K562 (cell line): ENCODE measurements at regions not wholly inside any gene's neighbourhood (a gene's known extent, or its start where the extent isn't known, plus 50 kb on each side); places are given as distances from the start of the nearest gene placed in this dataset.

Experiments
- IRF1 ChIP-seq: sonication (generic); formaldehyde crosslinking; IDR thresholded peaks from 2 replicates; pipeline ENCODE4 v1.8.0; 2022; ENCODE audit warnings: missing genetic modification reagents, mild to moderate bottlenecking, borderline replicate concordance
- MYNN ChIP-seq, 2 experiments: sonication (generic); formaldehyde crosslinking in 1 of 2; IDR thresholded peaks; 2 replicates each; pipeline versions ENCODE4 v1.5.0 to v1.6.1; 2016 to 2020; ENCODE audit warnings: antibody characterized with exemption in 1 of 2, missing genetic modification reagents in 1 of 2
- PHB2 ChIP-seq: fragments of 450-650 bp; IDR thresholded peaks from 2 replicates; pipeline ENCODE4 v1.6.1; 2017; ENCODE audit warnings: low read depth
- ZNF551 ChIP-seq: fragments of 250-450 bp; sonication (Bioruptor Pico); IDR thresholded peaks from 2 replicates; pipeline ENCODE4 v1.5.0; 2021; ENCODE audit warnings: mild to moderate bottlenecking, moderate library complexity
- TF ChIP-seq, protein P1 (sequence below), 3 experiments: IDR thresholded peaks in 2 of 3; conservative IDR thresholded peaks in 1 of 3; 2 replicates each; pipeline ENCODE4 v1.5.1; 2011 to 2012; ENCODE audit warnings: low read length in 3 of 3, mild to moderate bottlenecking in 3 of 3, control low read depth in 2 of 3, improper control_type of control experiment in 1 of 3, inconsistent platforms in 1 of 3, low read depth in 1 of 3, mixed read lengths in 1 of 3, moderate library complexity in 1 of 3; ENCODE audit not compliant: insufficient read depth in 2 of 3
- TF ChIP-seq, protein P2 (sequence below): fragments of 450-650 bp; IDR thresholded peaks from 2 replicates; pipeline ENCODE4 v1.6.1; 2016; ENCODE audit warnings: low read depth

DNA sequence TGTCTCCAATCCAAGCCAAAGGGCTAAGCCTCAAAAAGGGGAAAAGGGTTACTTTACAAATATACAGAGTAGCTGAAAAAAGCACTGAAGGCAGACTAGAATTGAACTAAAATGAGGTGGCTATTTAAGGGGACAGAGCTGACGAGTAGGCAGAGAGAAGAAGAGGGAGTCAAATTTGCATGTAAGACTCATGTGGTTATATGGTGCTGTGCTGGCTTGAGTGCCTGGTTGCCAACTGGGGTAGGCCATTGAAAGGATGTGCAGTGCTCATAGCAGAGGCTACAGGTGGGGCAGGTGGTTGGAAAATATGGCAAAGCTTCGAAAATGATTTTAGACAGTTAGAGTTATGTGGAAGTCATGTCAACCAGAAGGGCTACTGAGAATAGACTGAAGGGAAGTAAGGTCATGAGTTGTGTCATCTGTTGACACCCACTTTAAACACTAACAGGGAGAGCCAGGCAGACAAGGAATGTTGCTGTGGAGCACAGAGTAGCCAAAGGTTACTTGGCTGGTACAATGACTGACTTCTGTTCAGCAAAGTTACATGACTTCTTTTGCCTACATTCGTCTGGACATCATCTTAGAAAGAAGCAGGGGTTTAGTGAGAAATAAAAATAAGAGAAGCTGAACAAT is 1210.4 kb downstream of the ADGRL3 start:
- TF ChIP-seq MYNN (IDR thresholded peaks at IDR 0.05) (no peak), MYNN (CRISPR knock-in tag; IDR thresholded peaks at IDR 0.05) (no peak), IRF1 (CRISPR knock-in tag) (no peak), ZNF551 (CRISPR knock-in tag) (no peak), PHB2 (no peak)
- TF ChIP-seq, protein P1, sequence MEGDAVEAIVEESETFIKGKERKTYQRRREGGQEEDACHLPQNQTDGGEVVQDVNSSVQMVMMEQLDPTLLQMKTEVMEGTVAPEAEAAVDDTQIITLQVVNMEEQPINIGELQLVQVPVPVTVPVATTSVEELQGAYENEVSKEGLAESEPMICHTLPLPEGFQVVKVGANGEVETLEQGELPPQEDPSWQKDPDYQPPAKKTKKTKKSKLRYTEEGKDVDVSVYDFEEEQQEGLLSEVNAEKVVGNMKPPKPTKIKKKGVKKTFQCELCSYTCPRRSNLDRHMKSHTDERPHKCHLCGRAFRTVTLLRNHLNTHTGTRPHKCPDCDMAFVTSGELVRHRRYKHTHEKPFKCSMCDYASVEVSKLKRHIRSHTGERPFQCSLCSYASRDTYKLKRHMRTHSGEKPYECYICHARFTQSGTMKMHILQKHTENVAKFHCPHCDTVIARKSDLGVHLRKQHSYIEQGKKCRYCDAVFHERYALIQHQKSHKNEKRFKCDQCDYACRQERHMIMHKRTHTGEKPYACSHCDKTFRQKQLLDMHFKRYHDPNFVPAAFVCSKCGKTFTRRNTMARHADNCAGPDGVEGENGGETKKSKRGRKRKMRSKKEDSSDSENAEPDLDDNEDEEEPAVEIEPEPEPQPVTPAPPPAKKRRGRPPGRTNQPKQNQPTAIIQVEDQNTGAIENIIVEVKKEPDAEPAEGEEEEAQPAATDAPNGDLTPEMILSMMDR (IDR thresholded peaks at IDR 0.05 in 2 of 3, conservative IDR thresholded peaks at IDR 0.05 in 1 of 3; ENCODE audit: insufficient read depth in 2 of 3, low read depth in 1 of 3, low read length in 3 of 3): no peak
- TF ChIP-seq, protein P2, sequence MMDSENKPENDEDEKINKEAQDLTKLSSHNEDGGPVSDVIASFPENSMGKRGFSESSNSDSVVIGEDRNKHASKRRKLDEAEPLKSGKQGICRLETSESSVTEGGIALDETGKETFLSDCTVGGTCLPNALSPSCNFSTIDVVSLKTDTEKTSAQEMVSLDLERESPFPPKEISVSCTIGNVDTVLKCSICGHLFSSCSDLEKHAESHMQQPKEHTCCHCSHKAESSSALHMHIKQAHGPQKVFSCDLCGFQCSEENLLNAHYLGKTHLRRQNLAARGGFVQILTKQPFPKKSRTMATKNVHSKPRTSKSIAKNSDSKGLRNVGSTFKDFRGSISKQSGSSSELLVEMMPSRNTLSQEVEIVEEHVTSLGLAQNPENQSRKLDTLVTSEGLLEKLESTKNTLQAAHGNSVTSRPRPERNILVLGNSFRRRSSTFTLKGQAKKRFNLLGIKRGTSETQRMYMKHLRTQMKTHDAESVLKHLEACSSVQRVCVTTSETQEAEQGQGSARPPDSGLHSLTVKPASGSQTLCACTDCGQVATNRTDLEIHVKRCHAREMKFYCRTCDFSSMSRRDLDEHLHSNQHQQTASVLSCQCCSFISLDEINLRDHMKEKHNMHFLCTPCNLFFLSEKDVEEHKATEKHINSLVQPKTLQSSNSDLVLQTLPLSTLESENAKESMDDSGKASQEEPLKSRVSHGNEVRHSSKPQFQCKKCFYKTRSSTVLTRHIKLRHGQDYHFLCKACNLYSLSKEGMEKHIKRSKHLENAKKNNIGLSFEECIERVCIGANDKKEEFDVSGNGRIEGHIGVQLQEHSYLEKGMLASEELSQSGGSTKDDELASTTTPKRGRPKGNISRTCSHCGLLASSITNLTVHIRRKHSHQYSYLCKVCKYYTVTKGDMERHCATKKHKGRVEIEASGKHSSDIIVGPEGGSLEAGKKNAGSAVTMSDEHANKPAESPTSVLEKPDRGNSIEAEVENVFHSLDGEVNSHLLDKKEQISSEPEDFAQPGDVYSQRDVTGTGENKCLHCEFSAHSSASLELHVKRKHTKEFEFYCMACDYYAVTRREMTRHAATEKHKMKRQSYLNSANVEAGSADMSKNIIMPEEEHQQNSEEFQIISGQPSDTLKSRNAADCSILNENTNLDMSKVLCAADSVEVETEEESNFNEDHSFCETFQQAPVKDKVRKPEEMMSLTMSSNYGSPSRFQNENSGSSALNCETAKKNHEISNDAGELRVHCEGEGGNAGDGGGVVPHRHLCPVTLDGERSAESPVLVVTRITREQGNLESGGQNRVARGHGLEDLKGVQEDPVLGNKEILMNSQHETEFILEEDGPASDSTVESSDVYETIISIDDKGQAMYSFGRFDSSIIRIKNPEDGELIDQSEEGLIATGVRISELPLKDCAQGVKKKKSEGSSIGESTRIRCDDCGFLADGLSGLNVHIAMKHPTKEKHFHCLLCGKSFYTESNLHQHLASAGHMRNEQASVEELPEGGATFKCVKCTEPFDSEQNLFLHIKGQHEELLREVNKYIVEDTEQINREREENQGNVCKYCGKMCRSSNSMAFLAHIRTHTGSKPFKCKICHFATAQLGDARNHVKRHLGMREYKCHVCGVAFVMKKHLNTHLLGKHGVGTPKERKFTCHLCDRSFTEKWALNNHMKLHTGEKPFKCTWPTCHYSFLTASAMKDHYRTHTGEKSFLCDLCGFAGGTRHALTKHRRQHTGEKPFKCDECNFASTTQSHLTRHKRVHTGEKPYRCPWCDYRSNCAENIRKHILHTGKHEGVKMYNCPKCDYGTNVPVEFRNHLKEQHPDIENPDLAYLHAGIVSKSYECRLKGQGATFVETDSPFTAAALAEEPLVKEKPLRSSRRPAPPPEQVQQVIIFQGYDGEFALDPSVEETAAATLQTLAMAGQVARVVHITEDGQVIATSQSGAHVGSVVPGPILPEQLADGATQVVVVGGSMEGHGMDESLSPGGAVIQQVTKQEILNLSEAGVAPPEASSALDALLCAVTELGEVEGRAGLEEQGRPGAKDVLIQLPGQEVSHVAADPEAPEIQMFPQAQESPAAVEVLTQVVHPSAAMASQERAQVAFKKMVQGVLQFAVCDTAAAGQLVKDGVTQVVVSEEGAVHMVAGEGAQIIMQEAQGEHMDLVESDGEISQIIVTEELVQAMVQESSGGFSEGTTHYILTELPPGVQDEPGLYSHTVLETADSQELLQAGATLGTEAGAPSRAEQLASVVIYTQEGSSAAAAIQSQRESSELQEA: no peak
